Parathyroid adenoma (tissue), 2 donors: ENCODE measurements at regions not wholly inside any gene's neighbourhood (a gene's known extent, or its start where the extent isn't known, plus 50 kb on each side); places are given as distances from the start of the nearest gene placed in this dataset.

Experiments used
- H2AFZ ChIP-seq: fragments of 300-600 bp; sonication (generic); one replicate; pipeline ENCODE4 v1.7.0; 2017; ENCODE audit warnings: antibody characterized with exemption, mild to moderate bottlenecking
- H3K27ac ChIP-seq: fragments of 300-600 bp; sonication (generic); one replicate; pipeline ENCODE4 v1.7.0; 2017
- H3K27me3 ChIP-seq: fragments of 300-600 bp; sonication (generic); one replicate; pipeline ENCODE4 v1.7.0; 2017; ENCODE audit warnings: low read length; ENCODE audit not compliant: control insufficient read depth, insufficient read depth
- H3K36me3 ChIP-seq: fragments of 300-600 bp; sonication (generic); one replicate; pipeline ENCODE4 v1.7.0; 2017; ENCODE audit warnings: low read length; ENCODE audit not compliant: control insufficient read depth, insufficient read depth
- H3K4me1 ChIP-seq: fragments of 300-600 bp; sonication (generic); one replicate; pipeline ENCODE4 v1.7.0; 2017; ENCODE audit warnings: control low read depth
- H3K4me2 ChIP-seq: fragments of 300-600 bp; sonication (generic); one replicate; pipeline ENCODE4 v1.7.0; 2017; ENCODE audit warnings: low read length
- H3K4me3 ChIP-seq: fragments of 300-600 bp; sonication (generic); one replicate; pipeline ENCODE4 v1.7.0; 2017; ENCODE audit warnings: low read depth, low read length
- H3K79me2 ChIP-seq: fragments of 300-600 bp; sonication (generic); one replicate; pipeline ENCODE4 v1.7.0; 2017; ENCODE audit warnings: control low read depth
- H3K9ac ChIP-seq: fragments of 300-600 bp; sonication (generic); one replicate; pipeline ENCODE4 v1.7.0; 2017; ENCODE audit warnings: mild to moderate bottlenecking
- H3K9me3 ChIP-seq: fragments of 300-600 bp; sonication (generic); one replicate; pipeline ENCODE4 v1.7.0; 2017; ENCODE audit warnings: low read length; ENCODE audit not compliant: control insufficient read depth
- TF ChIP-seq, protein P1 (sequence below): fragments of 300-600 bp; sonication (generic); IDR thresholded peaks from one replicate; pipeline ENCODE4 v1.7.0; 2017; ENCODE audit warnings: antibody characterized with exemption, mild to moderate bottlenecking
- donor health status: primary hyperparathyroidism.

DNA sequence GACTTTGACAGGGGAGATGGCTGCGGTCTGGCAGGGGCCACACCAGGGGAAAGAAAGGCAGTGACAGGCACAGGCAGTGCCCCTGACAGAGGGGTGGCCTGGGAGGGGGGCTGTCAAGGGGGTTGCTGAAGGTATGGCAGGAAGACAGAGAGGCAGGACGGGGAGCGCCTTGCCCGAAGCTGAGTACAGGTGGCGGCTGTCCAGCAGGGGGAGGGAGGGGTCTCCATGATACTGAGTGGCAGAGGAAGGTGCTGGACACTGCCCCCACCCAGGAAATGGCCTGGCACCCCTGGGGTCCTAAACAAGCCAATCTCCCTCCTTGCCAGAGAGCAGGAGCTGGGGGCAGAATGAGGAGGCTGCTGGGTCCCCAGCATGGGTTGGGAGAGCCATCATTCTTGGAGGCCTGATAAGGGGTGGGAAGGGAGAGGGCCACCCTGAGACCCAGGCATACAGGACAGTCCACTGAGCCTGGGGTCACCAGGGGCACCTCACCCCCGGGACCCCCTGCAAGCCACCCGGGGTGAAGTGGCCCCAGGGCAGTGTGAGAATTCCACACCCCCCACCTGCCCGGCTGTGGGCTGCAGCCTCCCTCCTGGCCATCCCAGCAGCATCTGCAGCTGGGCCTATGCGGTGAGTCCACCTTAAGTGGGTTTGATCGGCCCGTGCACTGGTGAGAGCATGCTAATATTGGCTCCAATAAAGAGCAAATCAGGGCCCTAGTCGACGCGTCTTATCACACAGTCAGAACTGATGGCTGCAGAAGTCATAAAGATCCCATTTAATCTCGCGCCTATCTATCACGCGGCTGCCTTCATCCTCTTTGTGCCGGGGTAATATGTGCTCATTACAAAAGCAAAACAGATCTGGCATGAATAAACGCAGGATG, 108.5 kb downstream of the FAM53A start:
- TF ChIP-seq, protein P1, sequence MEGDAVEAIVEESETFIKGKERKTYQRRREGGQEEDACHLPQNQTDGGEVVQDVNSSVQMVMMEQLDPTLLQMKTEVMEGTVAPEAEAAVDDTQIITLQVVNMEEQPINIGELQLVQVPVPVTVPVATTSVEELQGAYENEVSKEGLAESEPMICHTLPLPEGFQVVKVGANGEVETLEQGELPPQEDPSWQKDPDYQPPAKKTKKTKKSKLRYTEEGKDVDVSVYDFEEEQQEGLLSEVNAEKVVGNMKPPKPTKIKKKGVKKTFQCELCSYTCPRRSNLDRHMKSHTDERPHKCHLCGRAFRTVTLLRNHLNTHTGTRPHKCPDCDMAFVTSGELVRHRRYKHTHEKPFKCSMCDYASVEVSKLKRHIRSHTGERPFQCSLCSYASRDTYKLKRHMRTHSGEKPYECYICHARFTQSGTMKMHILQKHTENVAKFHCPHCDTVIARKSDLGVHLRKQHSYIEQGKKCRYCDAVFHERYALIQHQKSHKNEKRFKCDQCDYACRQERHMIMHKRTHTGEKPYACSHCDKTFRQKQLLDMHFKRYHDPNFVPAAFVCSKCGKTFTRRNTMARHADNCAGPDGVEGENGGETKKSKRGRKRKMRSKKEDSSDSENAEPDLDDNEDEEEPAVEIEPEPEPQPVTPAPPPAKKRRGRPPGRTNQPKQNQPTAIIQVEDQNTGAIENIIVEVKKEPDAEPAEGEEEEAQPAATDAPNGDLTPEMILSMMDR = no peak
- Histone ChIP-seq H3K27me3 (no peaks in the 10 kb centered on the region), H3K9me3 (no peaks in the 10 kb centered on the region), H3K4me2 (no peak overlapping the region), H3K36me3 (no peaks in the 10 kb centered on the region), H3K4me3 (no peak overlapping the region), H3K79me2 (no peaks in the 10 kb centered on the region), H3K4me1 (no peaks in the 10 kb centered on the region), H2AFZ (no peak overlapping the region), H3K9ac (no peak overlapping the region), H3K27ac (no peak overlapping the region)

DNA sequence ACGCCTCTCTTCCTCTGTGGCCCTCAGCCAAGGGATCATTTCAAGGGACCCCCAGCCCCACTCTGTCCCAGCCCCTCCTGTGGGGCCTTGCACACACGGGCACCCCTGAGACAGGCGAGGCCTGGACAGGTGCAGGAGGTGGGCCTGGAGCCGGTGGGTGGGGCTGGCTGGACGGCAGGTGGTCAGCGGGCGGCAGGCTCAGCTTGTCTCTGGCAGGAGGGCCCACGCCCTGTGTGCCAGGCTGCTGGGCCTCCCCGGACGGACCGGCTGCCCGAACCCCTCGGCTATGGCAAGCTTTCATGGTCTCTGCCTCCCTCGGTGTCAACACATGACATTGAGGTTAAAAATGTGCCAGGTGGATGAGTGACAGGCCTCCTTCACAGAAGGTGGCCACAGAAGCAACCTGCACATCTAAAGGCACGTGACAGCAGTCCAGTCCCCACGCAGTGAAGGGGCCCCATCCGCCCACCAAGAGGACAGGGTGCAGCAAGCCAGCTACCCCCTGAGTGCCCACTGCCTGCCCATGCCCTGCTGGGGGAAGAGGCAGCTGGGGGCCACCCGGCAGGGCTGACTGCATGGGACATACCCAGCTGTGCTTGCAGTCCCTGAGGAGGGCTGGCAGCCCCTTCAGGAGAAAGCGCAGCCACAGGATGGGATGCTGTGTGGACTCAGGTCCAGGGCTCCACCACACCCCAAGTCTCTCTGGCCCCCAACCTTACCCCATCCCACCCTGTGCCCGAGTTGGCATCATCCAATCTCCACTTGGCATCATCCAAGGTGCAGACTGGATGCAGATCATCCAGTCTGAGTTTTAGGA, 109.3 kb downstream of the FAM53A start:
- H3K27ac ChIP-seq = no peak overlapping the region
- H3K36me3 ChIP-seq = no peaks in the 10 kb centered on the region
- TF ChIP-seq, protein P1 = no peak
- H3K9ac ChIP-seq = no peak overlapping the region
- no peaks in the 10 kb centered on the region for H3K79me2 ChIP-seq
- no peaks in the 10 kb centered on the region for H3K27me3 ChIP-seq
- H3K9me3 ChIP-seq = no peaks in the 10 kb centered on the region
- H3K4me1 ChIP-seq = no peaks in the 10 kb centered on the region
- no peak overlapping the region for H3K4me3 ChIP-seq
- H2AFZ ChIP-seq = no peak overlapping the region
- no peak overlapping the region for H3K4me2 ChIP-seq

DNA sequence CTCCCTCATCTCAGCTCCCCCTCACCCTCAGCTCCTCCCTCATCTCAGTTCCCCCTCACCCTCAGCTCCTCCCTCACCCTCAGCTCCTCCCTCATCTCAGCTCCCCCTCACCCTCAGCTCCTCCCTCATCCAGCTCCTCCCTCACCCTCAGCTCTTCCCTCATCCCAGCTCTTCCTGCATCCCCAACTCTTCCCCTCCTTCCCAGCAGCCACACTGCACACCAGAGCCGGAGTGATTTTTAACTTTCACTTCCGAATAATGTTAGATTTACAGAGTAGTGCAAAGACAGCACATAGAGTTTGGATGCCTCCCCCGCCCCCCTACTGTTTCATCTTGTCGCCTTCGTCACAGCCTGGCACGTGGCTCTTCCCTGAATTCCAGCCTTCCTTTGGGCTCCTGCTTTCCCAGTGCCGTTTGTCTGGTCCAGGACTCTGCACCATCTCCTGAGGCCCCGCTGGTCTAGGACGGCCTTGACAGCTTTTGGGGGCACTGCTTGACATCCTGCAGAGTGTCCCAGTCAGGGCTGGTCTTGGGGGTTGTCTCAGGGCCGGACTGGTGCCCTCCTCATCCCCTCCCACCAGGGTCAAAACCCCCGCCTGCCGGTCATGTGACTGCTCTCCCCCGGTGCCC, 110.2 kb downstream of the FAM53A start:
- H2AFZ ChIP-seq = no peak overlapping the region
- H3K9me3 ChIP-seq = no peaks in the 10 kb centered on the region
- H3K36me3 ChIP-seq = no peaks in the 10 kb centered on the region
- H3K4me3 ChIP-seq = no peak overlapping the region
- TF ChIP-seq, protein P1 = no peak
- H3K4me1 ChIP-seq = no peaks in the 10 kb centered on the region
- H3K79me2 ChIP-seq = no peaks in the 10 kb centered on the region
- H3K27me3 ChIP-seq = no peaks in the 10 kb centered on the region
- H3K9ac ChIP-seq = no peak overlapping the region
- H3K27ac ChIP-seq = no peak overlapping the region
- H3K4me2 ChIP-seq = no peak overlapping the region

DNA sequence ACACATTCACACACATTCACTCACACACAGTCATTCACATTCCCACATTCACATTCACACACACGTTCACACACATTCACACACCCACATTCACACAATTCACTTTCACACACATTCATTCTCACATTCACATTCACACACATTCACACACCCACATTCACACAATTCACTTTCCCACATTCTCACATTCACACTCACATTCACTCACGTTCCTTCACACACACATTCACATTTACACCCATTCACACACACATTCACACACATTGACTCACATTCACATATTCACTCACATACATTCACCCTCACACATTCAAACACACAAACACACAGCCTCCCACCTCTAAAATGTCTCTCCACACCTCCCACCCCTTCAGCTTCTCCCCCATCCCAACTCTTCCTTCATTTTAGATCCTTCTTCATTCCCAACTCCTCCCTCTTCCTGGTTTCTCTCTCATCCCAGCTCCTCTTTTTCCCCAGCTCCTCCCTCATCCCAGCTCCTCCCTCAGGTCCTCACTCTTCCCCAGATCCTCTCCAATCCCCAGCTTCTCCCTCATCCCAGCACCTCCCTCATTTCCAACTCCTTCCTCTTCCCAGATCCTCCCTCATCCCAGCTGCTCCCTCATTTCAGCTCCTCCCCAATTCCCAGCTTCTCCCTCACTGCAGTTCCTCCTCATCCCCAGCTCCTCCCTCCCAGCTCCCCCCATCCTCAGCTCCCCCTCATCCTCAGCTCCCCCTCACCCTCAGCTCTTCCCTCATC, 111.0 kb downstream of the FAM53A start:
- no peak overlapping the region for H3K4me3 ChIP-seq
- no peak overlapping the region for H2AFZ ChIP-seq
- no peak overlapping the region for H3K27ac ChIP-seq
- H3K9me3 ChIP-seq = no peaks in the 10 kb centered on the region
- H3K4me2 ChIP-seq = no peak overlapping the region
- no peaks in the 10 kb centered on the region for H3K79me2 ChIP-seq
- H3K36me3 ChIP-seq = no peaks in the 10 kb centered on the region
- no peaks in the 10 kb centered on the region for H3K27me3 ChIP-seq
- no peak overlapping the region for H3K9ac ChIP-seq
- TF ChIP-seq, protein P1 = no peak
- no peaks in the 10 kb centered on the region for H3K4me1 ChIP-seq
